GM23338 (cell line): ENCODE measurements at regions not wholly inside any gene's neighbourhood (a gene's known extent, or its start where the extent isn't known, plus 50 kb on each side); places are given as distances from the start of the nearest gene placed in this dataset.

Experiments
- ATAC-seq: fragments of 200-7000 bp; cut with Tn5 transposase; 3 replicates; pipeline ENCODE4 v1.9.1; 2020
- DNase-seq: peaks from one replicate; pipeline ENCODE4 v3.0.0-alpha.2; 2015; ENCODE audit warnings: low spot score
- H2AFZ ChIP-seq: fragments of 200-600 bp; sonication (generic); 2 replicates; pipeline ENCODE4 v1.8.0; 2016; ENCODE audit warnings: antibody characterized with exemption, mild to moderate bottlenecking, moderate library complexity
- H3F3A ChIP-seq: fragments of 200-600 bp; sonication (generic); replicated peaks from 2 replicates; pipeline ENCODE4 v1.8.0; 2017; ENCODE audit warnings: antibody characterized with exemption, mixed run types, low read depth
- H3K27ac ChIP-seq: fragments of 200-600 bp; sonication (generic); 2 replicates; pipeline ENCODE4 v1.6.1; 2016; ENCODE audit warnings: low read depth
- H3K27me3 ChIP-seq: fragments of 200-600 bp; sonication (generic); 2 replicates; pipeline ENCODE4 v1.8.0; 2016; ENCODE audit warnings: mild to moderate bottlenecking, mixed run types, moderate library complexity; ENCODE audit not compliant: insufficient read depth
- H3K36me3 ChIP-seq: fragments of 200-600 bp; sonication (generic); 2 replicates; pipeline ENCODE4 v1.8.0; 2016; ENCODE audit warnings: mild to moderate bottlenecking; ENCODE audit not compliant: insufficient read depth
- H3K4me1 ChIP-seq: fragments of 200-600 bp; sonication (generic); 2 replicates; pipeline ENCODE4 v1.8.0; 2016; ENCODE audit warnings: mild to moderate bottlenecking, moderate library complexity; ENCODE audit not compliant: insufficient read depth
- H3K4me2 ChIP-seq: fragments of 200-600 bp; sonication (generic); 2 replicates; pipeline ENCODE4 v1.7.1; 2017; ENCODE audit warnings: mixed run types
- H3K4me3 ChIP-seq: fragments of 200-600 bp; sonication (generic); 2 replicates; pipeline ENCODE4 v1.6.1; 2016; ENCODE audit warnings: mixed run types
- H3K79me2 ChIP-seq: fragments of 200-600 bp; sonication (generic); replicated peaks from 2 replicates; pipeline ENCODE4 v1.8.0; 2017; ENCODE audit warnings: mild to moderate bottlenecking; ENCODE audit not compliant: insufficient read depth
- H3K9me2 ChIP-seq: fragments of 200-600 bp; sonication (generic); 2 replicates; pipeline ENCODE4 v1.8.0; 2017; ENCODE audit not compliant: insufficient read depth
- H4K20me1 ChIP-seq: fragments of 200-600 bp; sonication (generic); replicated peaks from 2 replicates; pipeline ENCODE4 v1.8.0; 2017; ENCODE audit warnings: mild to moderate bottlenecking; ENCODE audit not compliant: insufficient read depth
- H3K27ac Mint-ChIP-seq: 2 replicates; pipeline ENCODE4 v1.8.0; 2020; ENCODE audit warnings: inconsistent platforms, mild to moderate bottlenecking, moderate library complexity, mixed read lengths
- H3K27me3 Mint-ChIP-seq: 3 replicates; pipeline ENCODE4 v1.8.0; 2022; ENCODE audit warnings: low read depth, mild to moderate bottlenecking, moderate library complexity, mixed read lengths, inconsistent platforms; ENCODE audit not compliant: insufficient read depth, poor library complexity
- H3K36me3 Mint-ChIP-seq: 3 replicates; pipeline ENCODE4 v1.8.0; 2021; ENCODE audit warnings: low read depth, mild to moderate bottlenecking, inconsistent platforms, moderate library complexity, mixed read lengths
- H3K4me1 Mint-ChIP-seq: 3 replicates; pipeline ENCODE4 v1.8.0; 2020; ENCODE audit warnings: mild to moderate bottlenecking, inconsistent platforms, mixed read lengths
- H3K4me3 Mint-ChIP-seq: 3 replicates; pipeline ENCODE4 v1.8.0; 2021; ENCODE audit warnings: moderate library complexity, mild to moderate bottlenecking, inconsistent platforms, mixed read lengths
- H3K9me3 Mint-ChIP-seq: 3 replicates; pipeline ENCODE4 v1.8.0; 2020; ENCODE audit warnings: moderate library complexity, mild to moderate bottlenecking, inconsistent platforms, mixed read lengths
- CREB1 ChIP-seq: fragments of 250-450 bp; sonication (Bioruptor Pico); IDR thresholded peaks from 2 replicates; pipeline ENCODE4 v1.5.0; 2020; ENCODE audit warnings: low read depth, mild to moderate bottlenecking, moderate library complexity
- CTCF ChIP-seq, 2 experiments: fragments of 200-600 bp in 1 of 2; sonication (generic) in 1 of 2; conservative IDR thresholded peaks; 2 replicates each; pipeline versions ENCODE4 v1.5.1 to v1.6.1; 2016 to 2017; ENCODE audit warnings: antibody characterized with exemption in 2 of 2, low read depth in 2 of 2, mild to moderate bottlenecking in 2 of 2, moderate library complexity in 1 of 2
- ETS1 ChIP-seq: IDR thresholded peaks from 2 replicates; pipeline ENCODE4 v1.6.1; 2016; ENCODE audit warnings: antibody characterized with exemption
- EZH2 ChIP-seq: fragments of 200-600 bp; sonication (generic); IDR thresholded peaks from one replicate; pipeline ENCODE4 v1.8.0; 2017; ENCODE audit warnings: antibody characterized with exemption, mild to moderate bottlenecking, low read depth; ENCODE audit not compliant: unreplicated experiment
- JUNB ChIP-seq: IDR thresholded peaks from one replicate; pipeline ENCODE4 v1.6.1; 2016; ENCODE audit warnings: antibody characterized with exemption; ENCODE audit not compliant: unreplicated experiment
- NANOG ChIP-seq: IDR thresholded peaks from 2 replicates; pipeline ENCODE4 v1.6.1; 2016; ENCODE audit warnings: antibody characterized with exemption, borderline replicate concordance
- POLR2AphosphoS5 ChIP-seq: IDR thresholded peaks from 2 replicates; pipeline ENCODE4 v1.6.1; 2016; ENCODE audit warnings: antibody characterized with exemption, low read depth
- ZNF114 ChIP-seq: fragments of 250-450 bp; sonication (Bioruptor Pico); IDR thresholded peaks from 2 replicates; pipeline ENCODE4 v1.5.0; 2020; ENCODE audit warnings: mild to moderate bottlenecking, moderate library complexity
- ZNF331 ChIP-seq: fragments of 250-450 bp; sonication (Bioruptor Pico); IDR thresholded peaks from 2 replicates; pipeline ENCODE4 v1.5.0; 2020; ENCODE audit warnings: low read depth, mild to moderate bottlenecking, moderate library complexity
- ZNF462 ChIP-seq: fragments of 250-450 bp; sonication (Bioruptor Pico); IDR thresholded peaks from 2 replicates; pipeline ENCODE4 v1.5.0; 2020; ENCODE audit warnings: mild to moderate bottlenecking, moderate library complexity

GRCh38 chr14:62253911-62254310, 491.7 kb downstream of the SNAPC1 start (continued):
- TF ChIP-seq ZNF462 (CRISPR knock-in tag) (no peak), ZNF331 (CRISPR knock-in tag) (no peak), NANOG (no peak), JUNB (no peak), ETS1 (no peak), CREB1 (no peak), EZH2 (no peak)

- no peaks in the 10 kb centered on the region for H3K4me1 ChIP-seq
- H3K36me3 ChIP-seq: no peaks in the 10 kb centered on the region
- no peak overlapping the region for H3K4me3 ChIP-seq
- no peaks in the 10 kb centered on the region for H3K27me3 ChIP-seq
- no peaks in the 10 kb centered on the region for H3F3A ChIP-seq
- no peak overlapping the region for H3K27ac Mint-ChIP-seq
- H3K9me2 ChIP-seq: no peaks in the 10 kb centered on the region
- H3K79me2 ChIP-seq: no peaks in the 10 kb centered on the region
- no peaks in the 10 kb centered on the region for H3K4me1 Mint-ChIP-seq
- ATAC-seq (no peak), DNase-seq (no peak)
- H3K27me3 Mint-ChIP-seq: no peaks in the 10 kb centered on the region
- H4K20me1 ChIP-seq: no peaks in the 10 kb centered on the region
- H3K27ac ChIP-seq: no peak overlapping the region
- no peaks in the 10 kb centered on the region for H3K9me3 Mint-ChIP-seq
- no peak overlapping the region for H3K4me2 ChIP-seq
- H3K4me3 Mint-ChIP-seq: no peak overlapping the region
- no peak overlapping the region for H2AFZ ChIP-seq
- H3K36me3 Mint-ChIP-seq: no peaks in the 10 kb centered on the region
- TF ChIP-seq EZH2: no peak
- no peak for TF ChIP-seq NANOG
- no peak for TF ChIP-seq CTCF (conservative IDR thresholded peaks at IDR 0.05; ENCODE audit: low read depth in 2 of 2)
- TF ChIP-seq ZNF331 (CRISPR knock-in tag): no peak
- TF ChIP-seq JUNB: no peak
- TF ChIP-seq ETS1: no peak
- TF ChIP-seq ZNF114 (CRISPR knock-in tag): no peak
- TF ChIP-seq CREB1: no peak
- TF ChIP-seq POLR2AphosphoS5: no peak
Measured at GRCh38 chr14:62269204-62269603, 507.0 kb downstream of the SNAPC1 start.
